HG02642 (cell line): ENCODE measurements at regions not wholly inside any gene's neighbourhood (a gene's known extent, or its start where the extent isn't known, plus 50 kb on each side); places are given as distances from the start of the nearest gene placed in this dataset.
"Not testable (repeated sequence)": the region's sequence is repeated elsewhere in the genome, so short reads cannot be mapped to it uniquely, and the experiment has no call there.

ENCODE experiments used
- ATAC-seq: cut with Tn5 transposase; IDR thresholded peaks from one replicate; pipeline ENCODE4 v1.9.1; 2021; ENCODE audit warnings: mild to moderate bottlenecking; ENCODE audit not compliant: unreplicated experiment, poor library complexity

GRCh38 chr6:28782113-28782673 lies 141.6 kb downstream of the TRIM27 start:
- ATAC-seq: no peak

- ATAC-seq: no peak
These were observed 137.7 kb downstream of the TRIM27 start for GRCh38 chr6:28785962-28786679.

- ATAC-seq: no peak
These were observed 134.2 kb downstream of the TRIM27 start for GRCh38 chr6:28789553-28790083.

GRCh38 chr6:28791002-28791383 lies 132.8 kb downstream of the TRIM27 start:
- ATAC-seq: no peak

- ATAC-seq: no peak
These were observed 129.4 kb downstream of the TRIM27 start for GRCh38 chr6:28794175-28795002.

- ATAC-seq: not testable (repeated sequence)
These were observed 123.1 kb downstream of the TRIM27 start for GRCh38 chr6:28800647-28801046.

- no peak for ATAC-seq
These were observed 121.1 kb downstream of the TRIM27 start for GRCh38 chr6:28802417-28803336.

- ATAC-seq: no peak
These were observed 120.5 kb downstream of the TRIM27 start for GRCh38 chr6:28803337-28803709.

- no peak for ATAC-seq
These were observed 116.0 kb downstream of the TRIM27 start for GRCh38 chr6:28807682-28808280.

- no peak for ATAC-seq
These were observed 115.4 kb downstream of the TRIM27 start for GRCh38 chr6:28808383-28808782.

- no peak for ATAC-seq
These were observed 113.7 kb downstream of the TRIM27 start for GRCh38 chr6:28809947-28810658.

GRCh38 chr6:28810659-28811053 lies 113.1 kb downstream of the TRIM27 start:
- ATAC-seq: no peak

GRCh38 chr6:28811873-28812272 lies 111.9 kb downstream of the TRIM27 start:
- no peak for ATAC-seq

GRCh38 chr6:28812778-28813569 lies 110.8 kb downstream of the TRIM27 start:
- ATAC-seq: no peak

- ATAC-seq: no peak
These were observed 109.5 kb downstream of the TRIM27 start for GRCh38 chr6:28814032-28814976.

- no peak for ATAC-seq
These were observed 107.4 kb downstream of the TRIM27 start for GRCh38 chr6:28816339-28816908.
